ENCODE measurements at regions not wholly inside any gene's neighbourhood (a gene's known extent, or its start where the extent isn't known, plus 50 kb on each side); places are given as distances from the start of the nearest gene placed in this dataset.

- H3K27ac ChIP-seq (ENCODE audit: insufficient read depth, low read length), result no peak overlapping the region
- no peak for DNase-seq (ENCODE audit: low read depth in 2 of 2)
- H3K4me1 ChIP-seq (ENCODE audit: control insufficient read depth, extremely low read depth, insufficient read depth, low read length), result no peaks in the 10 kb centered on the region
- no peak overlapping the region for H3K4me2 ChIP-seq (ENCODE audit: extremely low read depth, insufficient read depth, low read length)
- H3K4me3 ChIP-seq (replicated peaks in 1 of 4; ENCODE audit: control extremely low read depth in 1 of 4, insufficient read depth in 1 of 4, low read depth in 3 of 4, low read length in 4 of 4), result no peak overlapping the region
- H2AFZ ChIP-seq (ENCODE audit: low read length), result no peak overlapping the region
- no peaks in the 10 kb centered on the region for H3K27me3 ChIP-seq (ENCODE audit: control insufficient read depth, insufficient read depth, low read length)
- H3K79me2 ChIP-seq (ENCODE audit: control insufficient read depth, insufficient read depth, low read length), result no peaks in the 10 kb centered on the region
- H3K9ac ChIP-seq (ENCODE audit: insufficient read depth, low read length), result no peak overlapping the region
- H3K36me3 ChIP-seq (ENCODE audit: control insufficient read depth, insufficient read depth, low read length), result no peaks in the 10 kb centered on the region
- H3K9me3 ChIP-seq (ENCODE audit: control insufficient read depth, insufficient read depth, low read depth, low read length), result no peaks in the 10 kb centered on the region
- no peaks in the 10 kb centered on the region for H4K20me1 ChIP-seq (ENCODE audit: control insufficient read depth, extremely low read depth, insufficient read depth, low read length)
- TF ChIP-seq CTCF (conservative IDR thresholded peaks at IDR 0.05 in 1 of 2, IDR thresholded peaks at IDR 0.05 in 1 of 2; ENCODE audit: low read depth in 1 of 2, low read length in 2 of 2), result no peak
- TF ChIP-seq EZH2 (IDR thresholded peaks at IDR 0.05; ENCODE audit: low read length, missing control alignments), result no peak
These were observed 1741.0 kb upstream of the PCDH10 start for GRCh38 chr4:131408102-131408501.

- no peaks in the 10 kb centered on the region for H3K9me3 ChIP-seq (ENCODE audit: control insufficient read depth, insufficient read depth, low read depth, low read length)
- no peak overlapping the region for H3K4me2 ChIP-seq (ENCODE audit: extremely low read depth, insufficient read depth, low read length)
- H3K4me3 ChIP-seq (replicated peaks in 1 of 4; ENCODE audit: control extremely low read depth in 1 of 4, insufficient read depth in 1 of 4, low read depth in 3 of 4, low read length in 4 of 4), result no peak overlapping the region
- H3K27me3 ChIP-seq (ENCODE audit: control insufficient read depth, insufficient read depth, low read length), result no peaks in the 10 kb centered on the region
- H3K79me2 ChIP-seq (ENCODE audit: control insufficient read depth, insufficient read depth, low read length), result no peaks in the 10 kb centered on the region
- H3K36me3 ChIP-seq (ENCODE audit: control insufficient read depth, insufficient read depth, low read length), result no peaks in the 10 kb centered on the region
- H3K9ac ChIP-seq (ENCODE audit: insufficient read depth, low read length), result no peak overlapping the region
- H2AFZ ChIP-seq (ENCODE audit: low read length), result no peak overlapping the region
- no peak overlapping the region for H3K27ac ChIP-seq (ENCODE audit: insufficient read depth, low read length)
- TF ChIP-seq CTCF (conservative IDR thresholded peaks at IDR 0.05 in 1 of 2, IDR thresholded peaks at IDR 0.05 in 1 of 2; ENCODE audit: low read depth in 1 of 2, low read length in 2 of 2) (no peak), EZH2 (IDR thresholded peaks at IDR 0.05; ENCODE audit: low read length, missing control alignments) (no peak)
- DNase-seq (ENCODE audit: low read depth in 2 of 2), result no peak
- H3K4me1 ChIP-seq (ENCODE audit: control insufficient read depth, extremely low read depth, insufficient read depth, low read length), result no peaks in the 10 kb centered on the region
- no peaks in the 10 kb centered on the region for H4K20me1 ChIP-seq (ENCODE audit: control insufficient read depth, extremely low read depth, insufficient read depth, low read length)
These were observed 1737.7 kb upstream of the PCDH10 start for GRCh38 chr4:131411393-131411792.

- H3K4me3 ChIP-seq (replicated peaks in 1 of 4; ENCODE audit: control extremely low read depth in 1 of 4, insufficient read depth in 1 of 4, low read depth in 3 of 4, low read length in 4 of 4), result no peak overlapping the region
- H2AFZ ChIP-seq (ENCODE audit: low read length), result no peak overlapping the region
- H3K36me3 ChIP-seq (ENCODE audit: control insufficient read depth, insufficient read depth, low read length), result no peaks in the 10 kb centered on the region
- no peaks in the 10 kb centered on the region for H3K79me2 ChIP-seq (ENCODE audit: control insufficient read depth, insufficient read depth, low read length)
- H3K9me3 ChIP-seq (ENCODE audit: control insufficient read depth, insufficient read depth, low read depth, low read length), result no peaks in the 10 kb centered on the region
- H3K4me2 ChIP-seq (ENCODE audit: extremely low read depth, insufficient read depth, low read length), result no peak overlapping the region
- no peaks in the 10 kb centered on the region for H4K20me1 ChIP-seq (ENCODE audit: control insufficient read depth, extremely low read depth, insufficient read depth, low read length)
- no peak for TF ChIP-seq EZH2 (IDR thresholded peaks at IDR 0.05; ENCODE audit: low read length, missing control alignments)
- no peak for TF ChIP-seq CTCF (conservative IDR thresholded peaks at IDR 0.05 in 1 of 2, IDR thresholded peaks at IDR 0.05 in 1 of 2; ENCODE audit: low read depth in 1 of 2, low read length in 2 of 2)
- no peaks in the 10 kb centered on the region for H3K4me1 ChIP-seq (ENCODE audit: control insufficient read depth, extremely low read depth, insufficient read depth, low read length)
- H3K27ac ChIP-seq (ENCODE audit: insufficient read depth, low read length), result no peak overlapping the region
- no peaks in the 10 kb centered on the region for H3K27me3 ChIP-seq (ENCODE audit: control insufficient read depth, insufficient read depth, low read length)
- no peak for DNase-seq (ENCODE audit: low read depth in 2 of 2)
- H3K9ac ChIP-seq (ENCODE audit: insufficient read depth, low read length), result no peak overlapping the region
These were observed 1729.9 kb upstream of the PCDH10 start for GRCh38 chr4:131419147-131419546.

All from fibroblast of lung (primary cell).